ENCODE measurements at regions not wholly inside any gene's neighbourhood (a gene's known extent, or its start where the extent isn't known, plus 50 kb on each side); places are given as distances from the start of the nearest gene placed in this dataset.

DNA sequence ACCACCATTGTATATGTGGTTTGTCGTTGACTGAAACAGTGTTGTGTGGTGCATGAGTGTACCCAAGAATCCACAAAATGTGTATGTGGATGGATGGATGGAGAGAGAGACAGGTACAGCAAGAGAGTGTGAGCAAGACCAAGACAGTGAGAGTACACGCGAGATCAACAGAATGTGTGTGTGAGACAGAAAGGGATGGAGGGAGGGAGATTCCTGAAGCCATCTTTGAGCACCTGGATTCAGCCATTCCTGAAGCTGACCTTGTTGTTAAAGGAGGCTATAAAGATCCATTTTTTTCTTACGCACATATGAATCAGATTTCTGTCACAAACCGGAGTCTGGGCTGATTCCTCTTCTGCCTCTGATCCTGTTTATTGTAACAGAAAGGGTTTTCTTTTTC is 64.1 kb downstream of the TFAP2C start:
- TF ChIP-seq, protein P1, sequence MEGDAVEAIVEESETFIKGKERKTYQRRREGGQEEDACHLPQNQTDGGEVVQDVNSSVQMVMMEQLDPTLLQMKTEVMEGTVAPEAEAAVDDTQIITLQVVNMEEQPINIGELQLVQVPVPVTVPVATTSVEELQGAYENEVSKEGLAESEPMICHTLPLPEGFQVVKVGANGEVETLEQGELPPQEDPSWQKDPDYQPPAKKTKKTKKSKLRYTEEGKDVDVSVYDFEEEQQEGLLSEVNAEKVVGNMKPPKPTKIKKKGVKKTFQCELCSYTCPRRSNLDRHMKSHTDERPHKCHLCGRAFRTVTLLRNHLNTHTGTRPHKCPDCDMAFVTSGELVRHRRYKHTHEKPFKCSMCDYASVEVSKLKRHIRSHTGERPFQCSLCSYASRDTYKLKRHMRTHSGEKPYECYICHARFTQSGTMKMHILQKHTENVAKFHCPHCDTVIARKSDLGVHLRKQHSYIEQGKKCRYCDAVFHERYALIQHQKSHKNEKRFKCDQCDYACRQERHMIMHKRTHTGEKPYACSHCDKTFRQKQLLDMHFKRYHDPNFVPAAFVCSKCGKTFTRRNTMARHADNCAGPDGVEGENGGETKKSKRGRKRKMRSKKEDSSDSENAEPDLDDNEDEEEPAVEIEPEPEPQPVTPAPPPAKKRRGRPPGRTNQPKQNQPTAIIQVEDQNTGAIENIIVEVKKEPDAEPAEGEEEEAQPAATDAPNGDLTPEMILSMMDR (IDR thresholded peaks at IDR 0.05) = no peak
- TF ChIP-seq POLR2A (IDR thresholded peaks at IDR 0.05) = no peak

All from suprapubic skin (tissue), 3 donors.